Adrenal gland (tissue), 5 donors: ENCODE measurements at regions not wholly inside any gene's neighbourhood (a gene's known extent, or its start where the extent isn't known, plus 50 kb on each side); places are given as distances from the start of the nearest gene placed in this dataset.
A peak's percentile ranks its signal among the peaks of the same experiment; 100 is the strongest.

Experiments
- POLR2A ChIP-seq, 2 donors: fragments of 450-650 bp; IDR thresholded peaks; one replicate each; pipeline ENCODE4 v1.6.1; 2017; ENCODE audit warnings: antibody characterized with exemption in 2 of 2, mild to moderate bottlenecking in 2 of 2, moderate library complexity in 1 of 2
- TF ChIP-seq, protein P1 (sequence below), 6 experiments: fragments of 450-650 bp in 4 of 6; fragments of 200-600 bp in 2 of 6; sonication (generic) in 1 of 6; IDR thresholded peaks; 1 replicate in 5 of 6; 2 replicates in 1 of 6; pipeline versions ENCODE4 v1.5.1 to v1.8.0; 2016 to 2021; ENCODE audit warnings: antibody characterized with exemption in 6 of 6, mild to moderate bottlenecking in 2 of 6, moderate library complexity in 1 of 6
- donor health status: DM: no; HTN: no; CAD: no.

DNA sequence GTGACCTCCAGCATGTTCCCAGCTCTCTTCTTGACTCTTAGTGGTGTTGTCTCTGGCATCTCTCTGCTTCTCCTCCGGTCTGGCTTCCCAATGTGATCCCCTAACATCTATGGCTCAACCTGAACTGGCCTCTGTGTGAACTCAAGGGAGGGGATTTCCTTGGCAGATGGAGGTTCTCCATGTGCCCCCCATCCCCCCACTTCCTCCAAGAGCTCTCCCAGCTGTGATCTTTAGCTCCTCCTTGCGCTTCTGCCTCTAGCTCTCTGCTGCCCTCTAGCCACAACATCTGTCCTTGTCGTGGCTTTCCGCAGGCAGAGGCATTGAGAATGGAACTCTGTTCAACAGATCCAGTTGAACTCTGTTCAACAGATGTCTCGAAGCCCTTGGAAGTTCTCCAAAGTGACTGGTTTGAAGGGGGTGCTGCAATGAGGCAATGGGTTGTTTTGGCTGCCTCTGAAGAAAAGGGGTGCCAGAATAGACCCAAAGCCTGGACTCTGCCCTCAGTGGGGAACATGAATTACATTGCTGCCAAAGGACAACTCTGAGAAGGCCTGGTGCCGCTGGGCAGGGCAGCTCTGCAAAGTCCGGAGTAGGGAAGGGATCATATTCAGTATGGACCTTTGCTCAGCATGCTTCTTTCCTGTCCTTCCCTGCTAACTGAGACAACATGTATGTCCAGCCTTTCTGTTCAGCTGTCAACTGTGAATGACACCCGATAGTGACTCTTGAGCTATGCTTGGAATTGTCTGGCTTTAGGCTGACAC is 61.9 kb downstream of the ADM start:
- TF ChIP-seq, protein P1, sequence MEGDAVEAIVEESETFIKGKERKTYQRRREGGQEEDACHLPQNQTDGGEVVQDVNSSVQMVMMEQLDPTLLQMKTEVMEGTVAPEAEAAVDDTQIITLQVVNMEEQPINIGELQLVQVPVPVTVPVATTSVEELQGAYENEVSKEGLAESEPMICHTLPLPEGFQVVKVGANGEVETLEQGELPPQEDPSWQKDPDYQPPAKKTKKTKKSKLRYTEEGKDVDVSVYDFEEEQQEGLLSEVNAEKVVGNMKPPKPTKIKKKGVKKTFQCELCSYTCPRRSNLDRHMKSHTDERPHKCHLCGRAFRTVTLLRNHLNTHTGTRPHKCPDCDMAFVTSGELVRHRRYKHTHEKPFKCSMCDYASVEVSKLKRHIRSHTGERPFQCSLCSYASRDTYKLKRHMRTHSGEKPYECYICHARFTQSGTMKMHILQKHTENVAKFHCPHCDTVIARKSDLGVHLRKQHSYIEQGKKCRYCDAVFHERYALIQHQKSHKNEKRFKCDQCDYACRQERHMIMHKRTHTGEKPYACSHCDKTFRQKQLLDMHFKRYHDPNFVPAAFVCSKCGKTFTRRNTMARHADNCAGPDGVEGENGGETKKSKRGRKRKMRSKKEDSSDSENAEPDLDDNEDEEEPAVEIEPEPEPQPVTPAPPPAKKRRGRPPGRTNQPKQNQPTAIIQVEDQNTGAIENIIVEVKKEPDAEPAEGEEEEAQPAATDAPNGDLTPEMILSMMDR (IDR thresholded peaks at IDR 0.05) = peak; percentile 85 to 94 (median 89)
- no peak for TF ChIP-seq POLR2A (IDR thresholded peaks at IDR 0.05)
